T-helper 1 cell (primary cell): ENCODE measurements at regions not wholly inside any gene's neighbourhood (a gene's known extent, or its start where the extent isn't known, plus 50 kb on each side); places are given as distances from the start of the nearest gene placed in this dataset.
"Not testable (repeated sequence)": the region's sequence is repeated elsewhere in the genome, so short reads cannot be mapped to it uniquely, and the experiment has no call there.

Experiments used
- DNase-seq, 5 donors: peaks; one replicate each; pipeline ENCODE4 v3.0.0-alpha.2; 2012 to 2020

- no peak for DNase-seq
Observed at GRCh38 chr9:29043072-29043471, 1469.8 kb upstream of the C9orf72 start.

GRCh38 chr9:29044959-29045358 lies 1471.7 kb upstream of the C9orf72 start:
- no peak for DNase-seq

GRCh38 chr9:29060041-29060440 lies 1486.8 kb upstream of the C9orf72 start:
- no peak for DNase-seq

GRCh38 chr9:29062446-29062845 lies 1489.2 kb upstream of the C9orf72 start:
- no peak for DNase-seq

GRCh38 chr9:29063031-29063430 lies 1489.8 kb upstream of the C9orf72 start:
- no peak for DNase-seq

- DNase-seq: no peak
Observed at GRCh38 chr9:29066141-29066640, 1492.9 kb upstream of the C9orf72 start.

GRCh38 chr9:29068461-29068860 lies 1495.2 kb upstream of the C9orf72 start:
- DNase-seq: no peak

- DNase-seq: no peak
Observed at GRCh38 chr9:29069376-29069775, 1496.1 kb upstream of the C9orf72 start.

- no peak for DNase-seq
Observed at GRCh38 chr9:29078063-29078666, 1504.9 kb upstream of the C9orf72 start.

- no peak for DNase-seq
Observed at GRCh38 chr9:29100762-29101161, 1527.5 kb upstream of the C9orf72 start.

GRCh38 chr9:29104166-29104565 lies 1530.9 kb upstream of the C9orf72 start:
- not testable (repeated sequence) for DNase-seq

- no peak for DNase-seq
Observed at GRCh38 chr9:29118555-29118954, 1545.3 kb upstream of the C9orf72 start.

- no peak for DNase-seq
Observed at GRCh38 chr9:29126783-29127182, 1553.5 kb upstream of the C9orf72 start.

GRCh38 chr9:29129763-29130162 lies 1556.5 kb upstream of the C9orf72 start:
- DNase-seq: no peak

GRCh38 chr9:29144476-29144875 lies 1571.2 kb upstream of the C9orf72 start:
- no peak for DNase-seq

GRCh38 chr9:29150606-29151005 lies 1577.3 kb upstream of the C9orf72 start:
- DNase-seq: no peak

GRCh38 chr9:29160763-29161353 lies 1587.6 kb upstream of the C9orf72 start:
- no peak for DNase-seq

- DNase-seq: no peak
Observed at GRCh38 chr9:29174136-29174535, 1600.9 kb upstream of the C9orf72 start.

- no peak for DNase-seq
Observed at GRCh38 chr9:29176231-29176630, 1603.0 kb upstream of the C9orf72 start.

- DNase-seq: no peak
Observed at GRCh38 chr9:29176786-29177185, 1603.5 kb upstream of the C9orf72 start.

- no peak for DNase-seq
Observed at GRCh38 chr9:29183971-29184370, 1610.7 kb upstream of the C9orf72 start.

- DNase-seq: not testable (repeated sequence)
Observed at GRCh38 chr9:29188771-29189170, 1615.5 kb upstream of the C9orf72 start.

- not testable (repeated sequence) for DNase-seq
Observed at GRCh38 chr9:29189221-29189620, 1615.9 kb upstream of the C9orf72 start.

GRCh38 chr9:29198861-29199260 lies 1625.6 kb upstream of the C9orf72 start:
- DNase-seq: no peak

- DNase-seq: no peak
Observed at GRCh38 chr9:29199975-29200374, 1626.7 kb upstream of the C9orf72 start.
